Stimulated activated CD8-positive, alpha-beta memory T cell treated with anti-CD3 and anti-CD28 coated beads, Interleukin-12 subunit alpha, Interleukin-12 subunit beta, amount 100 ng/mL, for 4 hours (primary cell): ENCODE measurements at regions not wholly inside any gene's neighbourhood (a gene's known extent, or its start where the extent isn't known, plus 50 kb on each side); places are given as distances from the start of the nearest gene placed in this dataset.

ENCODE experiments used
- DNase-seq: peaks from one replicate; pipeline ENCODE4 v3.0.0-alpha.2; 2020; ENCODE audit warnings: low read depth

GRCh38 chr2:2715036-2715818, 384.2 kb upstream of the MYT1L start:
- no peak for DNase-seq

DNA sequence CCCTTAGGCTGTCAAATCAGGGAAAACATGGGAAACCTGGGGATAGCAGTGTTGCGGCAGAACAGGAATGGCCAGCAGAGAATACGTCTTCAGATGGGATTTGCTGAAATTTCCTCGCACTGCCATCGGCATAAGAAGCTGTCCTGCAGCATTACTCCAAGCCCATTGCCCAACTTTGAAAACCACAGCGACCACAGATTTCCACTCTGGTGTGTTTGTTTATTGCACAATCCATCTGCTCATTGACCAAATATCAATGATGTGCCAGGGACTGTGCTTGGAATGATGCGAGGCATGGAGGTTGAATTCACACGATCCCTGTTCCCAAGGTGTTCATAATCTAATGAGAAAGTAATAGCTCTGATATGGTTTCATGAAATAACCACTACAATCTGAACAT, 383.3 kb upstream of the MYT1L start:
- DNase-seq: no peak

GRCh38 chr2:2709431-2709770, 378.3 kb upstream of the MYT1L start:
- no peak for DNase-seq

- DNase-seq: no peak
Observed at GRCh38 chr2:2708575-2709430, 377.7 kb upstream of the MYT1L start.

- DNase-seq: no peak
Observed at GRCh38 chr2:2707206-2707991, 376.3 kb upstream of the MYT1L start.

DNA sequence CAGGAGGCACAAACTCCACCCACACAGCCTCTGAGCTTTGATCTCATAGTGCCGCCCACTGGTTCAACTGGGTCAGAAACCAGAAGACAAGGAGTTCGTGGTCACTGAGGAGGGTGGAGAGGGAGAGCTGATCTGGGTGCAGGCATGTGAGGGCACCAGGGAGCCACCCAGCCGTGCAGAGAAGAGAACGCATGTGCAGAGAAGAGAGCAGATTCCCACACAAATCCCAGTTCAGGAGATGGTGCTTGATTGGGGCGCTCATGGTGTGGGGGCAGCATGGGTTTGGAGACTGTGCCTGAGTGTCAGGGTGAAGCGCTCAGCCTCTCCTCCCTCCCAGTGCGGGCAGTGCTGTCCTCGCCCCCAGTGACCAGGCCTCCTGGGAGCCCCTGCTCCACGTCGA, 375.2 kb upstream of the MYT1L start:
- DNase-seq: no peak

- DNase-seq: no peak
Observed at GRCh38 chr2:2705871-2706270, 374.8 kb upstream of the MYT1L start.

- no peak for DNase-seq
Observed at GRCh38 chr2:2704428-2705090, 373.5 kb upstream of the MYT1L start.

- DNase-seq: no peak
Observed at GRCh38 chr2:2703762-2704427, 372.8 kb upstream of the MYT1L start.

DNA sequence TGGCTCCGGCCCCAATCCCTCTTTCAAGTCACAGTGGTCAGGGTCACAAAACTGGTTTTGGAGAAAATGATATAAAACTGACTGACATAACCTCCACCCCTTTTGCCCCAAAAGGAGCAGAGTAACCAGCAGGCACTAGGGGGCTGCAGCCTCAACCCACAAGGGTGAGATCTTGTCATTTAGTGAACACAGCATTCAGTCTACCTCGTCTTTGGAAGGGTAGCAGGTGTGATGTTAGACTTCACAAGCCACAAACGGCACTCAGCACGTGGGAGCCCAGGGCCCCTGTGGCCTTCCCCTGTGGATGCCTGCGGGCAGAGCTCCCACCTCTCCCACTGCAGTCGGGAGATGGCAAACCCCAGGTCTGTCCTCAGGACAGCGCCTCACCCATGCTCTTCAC, 372.1 kb upstream of the MYT1L start:
- no peak for DNase-seq

DNA sequence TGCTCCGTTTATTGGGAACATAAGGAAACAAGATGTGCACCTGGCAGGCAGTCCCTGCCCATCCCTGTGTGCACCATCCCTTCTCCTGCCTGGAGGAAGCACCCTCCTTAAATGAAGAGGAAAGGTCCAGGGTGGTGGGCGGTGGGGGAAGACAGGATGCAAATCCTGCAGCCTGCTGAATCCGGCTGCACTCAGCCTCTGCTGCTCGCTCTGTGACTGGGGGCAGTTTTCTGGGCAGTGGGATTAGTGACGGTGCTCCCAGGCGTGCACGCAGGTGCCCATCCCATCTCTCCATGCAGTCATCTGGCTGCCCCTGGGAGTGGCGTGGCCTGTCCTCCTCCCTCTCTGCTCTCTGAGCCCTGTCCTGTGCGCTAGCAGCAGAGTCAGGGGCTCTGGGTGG, 371.3 kb upstream of the MYT1L start:
- no peak for DNase-seq

DNA sequence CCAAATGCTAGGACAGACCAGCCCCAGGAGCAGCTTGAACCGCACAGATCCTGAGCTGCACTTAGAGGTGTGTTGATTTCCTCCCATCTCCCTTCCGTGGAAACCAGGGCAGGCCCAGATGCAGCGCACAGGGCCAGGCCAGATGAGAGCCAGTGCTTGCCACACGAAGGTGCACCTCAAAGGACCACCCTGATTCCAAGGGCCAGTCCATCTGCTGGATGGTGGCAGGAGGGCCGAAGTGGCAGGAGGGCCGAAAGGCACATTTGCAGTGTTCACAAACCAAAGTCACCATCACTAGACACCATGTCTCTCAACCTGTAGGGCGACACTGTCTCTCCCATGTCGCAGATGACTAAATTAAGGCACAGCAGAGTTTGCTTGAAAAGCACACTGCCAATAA, 370.7 kb upstream of the MYT1L start:
- DNase-seq: no peak

- DNase-seq: no peak
Observed at GRCh38 chr2:2701176-2701781, 370.2 kb upstream of the MYT1L start.

DNA sequence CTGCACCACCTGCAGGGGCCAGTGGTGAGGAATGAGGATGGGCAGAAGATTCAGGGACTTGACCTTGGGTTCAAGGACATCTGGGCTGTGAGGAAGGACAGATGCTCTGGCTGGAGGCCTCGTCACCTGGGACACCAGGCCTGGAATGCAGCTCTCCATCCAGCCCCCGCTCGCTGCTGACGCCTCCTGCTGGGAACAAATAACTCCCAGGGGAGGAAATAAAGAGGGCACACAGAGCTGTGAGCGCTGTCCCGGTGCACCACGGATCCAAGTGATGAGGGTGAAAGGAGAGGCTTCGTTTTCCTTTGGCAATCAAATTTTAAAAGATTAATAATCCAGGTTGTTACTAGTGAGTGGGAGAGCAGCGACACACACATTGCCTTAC, 368.0 kb upstream of the MYT1L start:
- no peak for DNase-seq

DNA sequence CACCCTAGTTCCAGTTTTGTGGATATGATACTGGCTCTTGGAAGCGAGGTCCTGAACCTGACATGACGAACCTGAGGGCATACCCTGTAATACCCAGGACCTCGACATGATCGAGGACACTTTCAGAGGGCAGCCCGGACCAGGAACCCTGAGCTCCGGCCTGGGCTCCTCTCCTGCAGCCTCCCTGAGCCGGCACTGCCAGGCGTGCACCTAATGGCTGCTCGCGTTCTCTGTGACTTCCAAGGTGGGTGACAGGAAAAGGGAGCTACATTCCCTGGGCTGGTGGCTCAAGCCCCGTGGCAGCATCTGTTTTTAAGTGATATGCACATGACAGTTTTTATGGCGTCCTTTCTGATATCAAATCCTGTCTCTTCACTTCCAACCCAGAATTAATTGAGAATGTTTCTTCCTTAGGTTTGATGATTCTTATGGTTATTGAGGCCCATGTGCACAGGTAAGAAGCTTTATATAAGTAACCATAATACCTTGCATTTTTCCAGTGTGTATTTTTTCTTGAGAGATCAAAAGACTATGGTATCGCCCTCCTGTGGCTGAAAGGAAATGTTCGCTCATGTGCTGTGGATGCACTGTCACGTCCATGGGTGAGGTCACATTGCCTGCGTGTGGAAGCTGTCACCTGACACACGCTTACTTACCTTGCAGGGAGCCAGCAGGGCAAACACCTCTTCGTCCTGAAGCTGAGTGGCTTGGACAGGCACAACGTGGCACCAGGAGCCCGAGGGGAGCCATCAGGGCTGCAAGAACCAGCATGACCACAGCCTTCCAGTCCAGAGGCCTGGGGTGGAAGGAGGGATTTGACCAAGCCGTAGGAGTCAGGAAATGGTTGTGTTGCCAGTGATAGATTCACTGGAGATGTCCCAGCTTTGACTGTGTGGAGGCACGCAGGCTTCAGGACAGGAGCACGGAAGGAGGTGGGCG, 367.4 kb upstream of the MYT1L start:
- DNase-seq: no peak

- no peak for DNase-seq
Observed at GRCh38 chr2:2696733-2697455, 365.8 kb upstream of the MYT1L start.

- DNase-seq: no peak
Observed at GRCh38 chr2:2696325-2696724, 365.2 kb upstream of the MYT1L start.

- DNase-seq: no peak
Observed at GRCh38 chr2:2694746-2695145, 363.7 kb upstream of the MYT1L start.

- no peak for DNase-seq
Observed at GRCh38 chr2:2692599-2693389, 361.7 kb upstream of the MYT1L start.
